HCT116 (cell line): ENCODE measurements at regions not wholly inside any gene's neighbourhood (a gene's known extent, or its start where the extent isn't known, plus 50 kb on each side); places are given as distances from the start of the nearest gene placed in this dataset.

ENCODE experiments used
- ATAC-seq: fragments of 200-7000 bp; cut with Tn5 transposase; 2 replicates; pipeline ENCODE4 v1.9.1; 2020; ENCODE audit warnings: mild to moderate bottlenecking, moderate library complexity
- BruUV-seq: library from RNA; stranded (reverse); fragments of 400-500 nt; replicated peaks from 2 replicates; lab custom pipeline; 2021; lab: Mats Ljungman, UMichigan
- CTCF ChIA-PET: fragments of 300-600 bp; sonication (Branson Sonifier 250); formaldehyde crosslinking; loops from one replicate; lab custom pipeline; 2021; ENCODE audit warnings: antibody characterized with exemption; lab: Charles Lee
- POLR2A ChIA-PET: fragments of 300-600, 350-600 bp; sonication (Branson Sonifier 250); formaldehyde crosslinking; loops from one replicate; lab custom pipeline; 2021; ENCODE audit warnings: antibody characterized with exemption; lab: Charles Lee
- RAD21 ChIA-PET, 2 experiments: fragments of 300-600 bp; sonication (Branson Sonifier 250); formaldehyde crosslinking; loops; one replicate each; lab custom pipeline; 2023; ENCODE audit warnings: low total read pairs in 2 of 2; ENCODE audit not compliant: uncharacterized antibody in 2 of 2, unreplicated experiment in 2 of 2, low non-redundant PET in 1 of 2; lab: Charles Lee
- DNase-seq: peaks from one replicate; pipeline ENCODE4 v3.0.0-alpha.2; 2010; ENCODE audit warnings: low read depth, low spot score
- H2AFZ ChIP-seq: fragments of 200-600 bp; shearing (Covaris generic), sonication (generic); 2 replicates; pipeline ENCODE4 v1.6.1; 2017; ENCODE audit warnings: low read depth, mixed run types, mixed read lengths, antibody characterized with exemption, low read length; ENCODE audit not compliant: poor library complexity, severe bottlenecking
- H3K27ac ChIP-seq: 2 replicates; pipeline ENCODE4 v1.5.1; 2012; ENCODE audit warnings: low read depth, low read length
- H3K27me3 ChIP-seq: fragments of 200-600 bp; sonication (generic); 2 replicates; pipeline ENCODE4 v1.6.1; 2016; ENCODE audit warnings: mixed run types, low read length, mixed read lengths; ENCODE audit not compliant: insufficient read depth
- H3K36me3 ChIP-seq, 2 experiments: fragments of 200-500 bp in 1 of 2; fragments of 200-600 bp in 1 of 2; sonication (Bioruptor generic) in 1 of 2; sonication (generic) in 1 of 2; 2 replicates each; pipeline versions ENCODE4 v1.5.1 to v1.6.1; 2014 to 2016; ENCODE audit warnings: low read length in 2 of 2, inconsistent platforms in 1 of 2, mixed read lengths in 1 of 2, mixed run types in 1 of 2; ENCODE audit not compliant: insufficient read depth in 2 of 2, control insufficient read depth in 1 of 2
- H3K4me1 ChIP-seq, 2 experiments: fragments of 200-600 bp in 1 of 2; sonication (generic) in 1 of 2; 2 replicates each; pipeline versions ENCODE4 v1.5.1 to v1.6.1; 2012 to 2017; ENCODE audit warnings: low read length in 2 of 2, inconsistent platforms in 1 of 2, mild to moderate bottlenecking in 1 of 2, mixed read lengths in 1 of 2, mixed run types in 1 of 2, moderate library complexity in 1 of 2; ENCODE audit not compliant: insufficient read depth in 2 of 2, control insufficient read depth in 1 of 2
- H3K4me2 ChIP-seq: fragments of 200-600 bp; sonication (generic); 2 replicates; pipeline ENCODE4 v1.6.1; 2017; ENCODE audit warnings: mixed run types, low read length, mixed read lengths
- H3K4me3 ChIP-seq, 2 experiments: fragments of 200-600 bp in 1 of 2; sonication (generic) in 1 of 2; replicated peaks in 1 of 2; 2 replicates each; pipeline ENCODE4 v1.5.1; 2011 to 2016; ENCODE audit warnings: low read length in 2 of 2, control low read depth in 1 of 2, low read depth in 1 of 2, mild to moderate bottlenecking in 1 of 2, mixed read lengths in 1 of 2, mixed run types in 1 of 2
- H3K79me2 ChIP-seq: fragments of 200-600 bp; sonication (generic); 2 replicates; pipeline ENCODE4 v1.6.1; 2017; ENCODE audit warnings: mild to moderate bottlenecking, mixed run types, low read length, moderate library complexity, mixed read lengths; ENCODE audit not compliant: insufficient read depth
- H3K9ac ChIP-seq: fragments of 200-600 bp; sonication (generic); 2 replicates; pipeline ENCODE4 v1.6.1; 2016; ENCODE audit warnings: low read length, mixed read lengths
- H3K9me2 ChIP-seq: fragments of 200-600 bp; sonication (generic), shearing (Covaris generic); 2 replicates; pipeline ENCODE4 v1.6.1; 2017; ENCODE audit warnings: mixed run types, mild to moderate bottlenecking, moderate library complexity; ENCODE audit not compliant: insufficient read depth
- H3K9me3 ChIP-seq, 2 experiments: fragments of 200-500 bp in 1 of 2; fragments of 200-600 bp in 1 of 2; sonication (Bioruptor generic) in 1 of 2; sonication (generic) in 1 of 2; 2 replicates each; pipeline ENCODE4 v1.6.1; 2014 to 2017; ENCODE audit warnings: low read length in 2 of 2, mixed read lengths in 2 of 2, inconsistent platforms in 1 of 2, low read depth in 1 of 2, mild to moderate bottlenecking in 1 of 2, mixed run types in 1 of 2, moderate library complexity in 1 of 2; ENCODE audit not compliant: control insufficient read depth in 1 of 2, insufficient read depth in 1 of 2
- H4K20me1 ChIP-seq: fragments of 200-600 bp; sonication (generic), shearing (Covaris generic); 2 replicates; pipeline ENCODE4 v1.6.1; 2017; ENCODE audit warnings: mixed run types, mild to moderate bottlenecking, moderate library complexity; ENCODE audit not compliant: insufficient read depth
- CBX3 ChIP-seq: IDR thresholded peaks from 2 replicates; pipeline ENCODE4 v1.6.1; 2012; ENCODE audit warnings: low read depth
- CEBPB ChIP-seq: IDR thresholded peaks from 2 replicates; pipeline ENCODE4 v1.6.1; 2012; ENCODE audit warnings: low read depth
- EGR1 ChIP-seq: IDR thresholded peaks from 2 replicates; pipeline ENCODE4 v1.6.1; 2012; ENCODE audit warnings: low read depth
- EZH2 ChIP-seq: fragments of 200-600 bp; sonication (generic); IDR thresholded peaks from 2 replicates; pipeline ENCODE4 v1.6.1; 2017; ENCODE audit warnings: antibody characterized with exemption, mixed run types
- EZH2phosphoT487 ChIP-seq: fragments of 200-600 bp; IDR thresholded peaks from 2 replicates; pipeline ENCODE4 v1.6.1; 2018; ENCODE audit warnings: antibody characterized with exemption, borderline replicate concordance
- FOSL1 ChIP-seq: IDR thresholded peaks from 2 replicates; pipeline ENCODE4 v1.6.1; 2012; ENCODE audit warnings: low read depth
- JUND ChIP-seq: IDR thresholded peaks from 2 replicates; pipeline ENCODE4 v1.6.1; 2012
- RAD21 ChIP-seq: IDR thresholded peaks from 2 replicates; pipeline ENCODE4 v1.6.1; 2012; ENCODE audit warnings: low read depth, mild to moderate bottlenecking
- SIN3A ChIP-seq: IDR thresholded peaks from 2 replicates; pipeline ENCODE4 v1.6.1; 2012; ENCODE audit warnings: low read depth
- SP1 ChIP-seq: IDR thresholded peaks from 2 replicates; pipeline ENCODE4 v1.6.1; 2012; ENCODE audit warnings: low read depth
- SRF ChIP-seq: IDR thresholded peaks from 2 replicates; pipeline ENCODE4 v1.6.1; 2012; ENCODE audit warnings: low read depth
- TCF7L2 ChIP-seq: IDR thresholded peaks from 2 replicates; pipeline ENCODE4 v1.7.0; 2011; ENCODE audit warnings: borderline replicate concordance, inconsistent platforms; ENCODE audit not compliant: insufficient read depth, insufficient read length; ENCODE audit errors: extremely low read depth
- intact Hi-C: fragments of 100-400 bp; cut with micrococcal nuclease; formaldehyde crosslinking; loops from 2 replicates; pipeline ENCODE4 v1.10.0; 2022
- TF ChIP-seq, protein P1 (sequence below): IDR thresholded peaks from 2 replicates; pipeline ENCODE4 v1.6.1; 2012
- TF ChIP-seq, protein P2 (sequence below): IDR thresholded peaks from 2 replicates; pipeline ENCODE4 v1.6.1; 2012; ENCODE audit warnings: low read depth
- TF ChIP-seq, protein P3 (sequence below): IDR thresholded peaks from 2 replicates; pipeline ENCODE4 v1.6.1; 2012
- TF ChIP-seq, protein P4 (sequence below): IDR thresholded peaks from 2 replicates; pipeline ENCODE4 v1.6.1; 2011; ENCODE audit warnings: mild to moderate bottlenecking, low read length, moderate library complexity; ENCODE audit not compliant: insufficient replicate concordance; ENCODE audit errors: extremely low read depth

DNA sequence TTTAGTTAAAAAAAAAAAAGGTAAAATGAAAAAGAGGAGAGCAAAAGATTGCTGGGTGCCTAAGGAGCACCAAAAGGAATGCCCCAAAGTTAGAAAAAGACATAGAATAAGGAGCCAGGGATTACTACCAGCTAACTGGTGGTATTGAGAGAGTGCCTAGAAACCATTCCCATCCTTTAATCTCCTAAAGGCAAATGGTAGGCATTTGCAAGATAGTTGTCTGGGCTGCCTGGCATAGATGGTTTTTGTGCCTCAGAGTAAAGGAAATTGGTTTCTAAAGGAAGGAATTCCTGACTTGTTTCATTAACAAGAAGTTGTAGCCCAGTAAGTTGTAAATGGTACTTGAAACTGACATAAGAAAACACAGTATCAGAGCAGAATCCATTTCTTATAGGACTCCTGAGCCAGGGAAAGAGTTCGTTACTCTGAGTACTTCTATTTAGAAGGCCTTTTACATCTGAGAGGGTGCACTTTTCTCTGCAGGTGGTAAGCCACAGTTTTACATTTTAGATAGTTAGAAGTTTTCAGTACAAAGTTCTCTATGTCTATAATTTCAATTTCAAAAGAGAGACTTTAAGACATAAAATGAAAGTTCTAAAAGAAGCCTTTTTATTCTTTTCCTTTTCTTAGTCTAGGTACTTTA lies 92.6 kb downstream of the OLFM4 start:
- H3K79me2 ChIP-seq: no peaks in the 10 kb centered on the region
- TF ChIP-seq CEBPB: no peak
- no peak for TF ChIP-seq TCF7L2
- no peak for TF ChIP-seq JUND
- TF ChIP-seq CBX3: no peak
- no peaks in the 10 kb centered on the region for H3K36me3 ChIP-seq
- H3K9me2 ChIP-seq: no peaks in the 10 kb centered on the region
- H3K4me2 ChIP-seq: no peak overlapping the region
- H3K4me1 ChIP-seq: no peaks in the 10 kb centered on the region
- no TSS peak for BruUV-seq
- RAD21 ChIA-PET: no interaction called here
- CTCF ChIA-PET: no interaction called here
- H3K9ac ChIP-seq: no peak overlapping the region
- no peaks in the 10 kb centered on the region for H3K9me3 ChIP-seq
- no peak overlapping the region for H2AFZ ChIP-seq
- DNase-seq (no peak), ATAC-seq (no peak)
- POLR2A ChIA-PET: no interaction called here
- intact Hi-C loops: no loop called here
- H4K20me1 ChIP-seq: no peaks in the 10 kb centered on the region
- H3K27me3 ChIP-seq: no peaks in the 10 kb centered on the region
- H3K4me3 ChIP-seq: no peak overlapping the region
- no peak overlapping the region for H3K27ac ChIP-seq

DNA sequence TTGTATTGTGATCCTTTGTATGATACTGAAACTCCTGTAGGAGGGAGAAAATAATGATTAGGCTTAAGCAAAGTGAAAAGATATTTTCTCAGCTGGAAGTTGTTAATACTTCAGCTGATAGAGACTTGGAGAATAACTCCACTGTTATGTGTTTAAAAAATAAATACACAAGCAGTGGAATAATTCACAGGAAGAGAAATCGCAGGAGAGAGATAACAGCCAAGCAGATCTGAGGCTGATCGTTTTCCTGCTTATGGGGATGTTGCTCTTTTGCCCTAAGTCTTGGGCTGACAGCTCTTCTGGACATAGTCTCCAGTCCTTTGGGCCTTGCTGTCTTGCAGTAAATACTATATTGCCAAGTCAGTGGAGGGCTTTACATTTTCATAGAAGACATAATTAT lies 93.3 kb downstream of the OLFM4 start:
- Histone ChIP-seq H3K4me2 (no peak overlapping the region), H3K4me3 (no peak overlapping the region), H4K20me1 (no peaks in the 10 kb centered on the region), H3K9ac (no peak overlapping the region), H3K79me2 (no peaks in the 10 kb centered on the region), H3K9me3 (no peaks in the 10 kb centered on the region), H3K9me2 (no peaks in the 10 kb centered on the region), H3K27ac (no peak overlapping the region), H2AFZ (no peak overlapping the region), H3K4me1 (no peaks in the 10 kb centered on the region), H3K36me3 (no peaks in the 10 kb centered on the region), H3K27me3 (no peaks in the 10 kb centered on the region)
- intact Hi-C loops: no loop called here
- RAD21 ChIA-PET: no interaction called here
- BruUV-seq: no TSS peak
- ATAC-seq (no peak), DNase-seq (no peak)
- CTCF ChIA-PET: no interaction called here
- POLR2A ChIA-PET: no interaction called here
- TF ChIP-seq FOSL1 (no peak), SIN3A (no peak), JUND (no peak), EGR1 (no peak), TCF7L2 (no peak), CEBPB (no peak), SRF (no peak), RAD21 (no peak), EZH2 (no peak), SP1 (no peak), EZH2phosphoT487 (no peak)
- TF ChIP-seq, protein P1, sequence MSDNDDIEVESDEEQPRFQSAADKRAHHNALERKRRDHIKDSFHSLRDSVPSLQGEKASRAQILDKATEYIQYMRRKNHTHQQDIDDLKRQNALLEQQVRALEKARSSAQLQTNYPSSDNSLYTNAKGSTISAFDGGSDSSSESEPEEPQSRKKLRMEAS: no peak
- TF ChIP-seq, protein P2, sequence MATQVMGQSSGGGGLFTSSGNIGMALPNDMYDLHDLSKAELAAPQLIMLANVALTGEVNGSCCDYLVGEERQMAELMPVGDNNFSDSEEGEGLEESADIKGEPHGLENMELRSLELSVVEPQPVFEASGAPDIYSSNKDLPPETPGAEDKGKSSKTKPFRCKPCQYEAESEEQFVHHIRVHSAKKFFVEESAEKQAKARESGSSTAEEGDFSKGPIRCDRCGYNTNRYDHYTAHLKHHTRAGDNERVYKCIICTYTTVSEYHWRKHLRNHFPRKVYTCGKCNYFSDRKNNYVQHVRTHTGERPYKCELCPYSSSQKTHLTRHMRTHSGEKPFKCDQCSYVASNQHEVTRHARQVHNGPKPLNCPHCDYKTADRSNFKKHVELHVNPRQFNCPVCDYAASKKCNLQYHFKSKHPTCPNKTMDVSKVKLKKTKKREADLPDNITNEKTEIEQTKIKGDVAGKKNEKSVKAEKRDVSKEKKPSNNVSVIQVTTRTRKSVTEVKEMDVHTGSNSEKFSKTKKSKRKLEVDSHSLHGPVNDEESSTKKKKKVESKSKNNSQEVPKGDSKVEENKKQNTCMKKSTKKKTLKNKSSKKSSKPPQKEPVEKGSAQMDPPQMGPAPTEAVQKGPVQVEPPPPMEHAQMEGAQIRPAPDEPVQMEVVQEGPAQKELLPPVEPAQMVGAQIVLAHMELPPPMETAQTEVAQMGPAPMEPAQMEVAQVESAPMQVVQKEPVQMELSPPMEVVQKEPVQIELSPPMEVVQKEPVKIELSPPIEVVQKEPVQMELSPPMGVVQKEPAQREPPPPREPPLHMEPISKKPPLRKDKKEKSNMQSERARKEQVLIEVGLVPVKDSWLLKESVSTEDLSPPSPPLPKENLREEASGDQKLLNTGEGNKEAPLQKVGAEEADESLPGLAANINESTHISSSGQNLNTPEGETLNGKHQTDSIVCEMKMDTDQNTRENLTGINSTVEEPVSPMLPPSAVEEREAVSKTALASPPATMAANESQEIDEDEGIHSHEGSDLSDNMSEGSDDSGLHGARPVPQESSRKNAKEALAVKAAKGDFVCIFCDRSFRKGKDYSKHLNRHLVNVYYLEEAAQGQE: no peak
- TF ChIP-seq, protein P3, sequence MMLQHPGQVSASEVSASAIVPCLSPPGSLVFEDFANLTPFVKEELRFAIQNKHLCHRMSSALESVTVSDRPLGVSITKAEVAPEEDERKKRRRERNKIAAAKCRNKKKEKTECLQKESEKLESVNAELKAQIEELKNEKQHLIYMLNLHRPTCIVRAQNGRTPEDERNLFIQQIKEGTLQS: no peak
- TF ChIP-seq, protein P4, sequence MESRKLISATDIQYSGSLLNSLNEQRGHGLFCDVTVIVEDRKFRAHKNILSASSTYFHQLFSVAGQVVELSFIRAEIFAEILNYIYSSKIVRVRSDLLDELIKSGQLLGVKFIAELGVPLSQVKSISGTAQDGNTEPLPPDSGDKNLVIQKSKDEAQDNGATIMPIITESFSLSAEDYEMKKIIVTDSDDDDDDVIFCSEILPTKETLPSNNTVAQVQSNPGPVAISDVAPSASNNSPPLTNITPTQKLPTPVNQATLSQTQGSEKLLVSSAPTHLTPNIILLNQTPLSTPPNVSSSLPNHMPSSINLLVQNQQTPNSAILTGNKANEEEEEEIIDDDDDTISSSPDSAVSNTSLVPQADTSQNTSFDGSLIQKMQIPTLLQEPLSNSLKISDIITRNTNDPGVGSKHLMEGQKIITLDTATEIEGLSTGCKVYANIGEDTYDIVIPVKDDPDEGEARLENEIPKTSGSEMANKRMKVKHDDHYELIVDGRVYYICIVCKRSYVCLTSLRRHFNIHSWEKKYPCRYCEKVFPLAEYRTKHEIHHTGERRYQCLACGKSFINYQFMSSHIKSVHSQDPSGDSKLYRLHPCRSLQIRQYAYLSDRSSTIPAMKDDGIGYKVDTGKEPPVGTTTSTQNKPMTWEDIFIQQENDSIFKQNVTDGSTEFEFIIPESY: no peak
